Spleen (tissue), 11 donors: ENCODE measurements at regions not wholly inside any gene's neighbourhood (a gene's known extent, or its start where the extent isn't known, plus 50 kb on each side); places are given as distances from the start of the nearest gene placed in this dataset.

Experiments
- DNase-seq: peaks from one replicate; pipeline ENCODE4 v3.0.0-alpha.2; 2020
- H3K27ac ChIP-seq, 8 donors: fragments of 200-600 bp; sonication (generic) in 7 of 8; 1 replicate in 4 of 8; 2 replicates in 4 of 8; pipeline versions ENCODE4 v1.5.0 to v1.8.0; 2016 to 2021; ENCODE audit warnings: inconsistent platforms in 4 of 8, mild to moderate bottlenecking in 4 of 8, moderate library complexity in 1 of 8
- H3K27me3 ChIP-seq, 7 donors: fragments of 200-600 bp; sonication (generic) in 6 of 7; replicated peaks in 1 of 7; 1 replicate in 4 of 7; 2 replicates in 3 of 7; pipeline versions ENCODE4 v1.5.0 to v1.8.0; 2016 to 2021; ENCODE audit warnings: inconsistent platforms in 3 of 7, mild to moderate bottlenecking in 1 of 7
- H3K36me3 ChIP-seq, 6 donors: fragments of 200-600 bp; sonication (generic) in 5 of 6; 1 replicate in 4 of 6; 2 replicates in 2 of 6; pipeline versions ENCODE4 v1.5.0 to v1.8.0; 2016 to 2021; ENCODE audit warnings: inconsistent platforms in 2 of 6
- H3K4me1 ChIP-seq, 6 donors: fragments of 200-600 bp; sonication (generic) in 5 of 6; 1 replicate in 3 of 6; 2 replicates in 3 of 6; pipeline versions ENCODE4 v1.5.0 to v1.8.0; 2016 to 2021; ENCODE audit warnings: inconsistent platforms in 3 of 6
- H3K4me3 ChIP-seq, 8 donors: fragments of 200-600 bp; sonication (generic) in 7 of 8; 1 replicate in 4 of 8; 2 replicates in 4 of 8; pipeline versions ENCODE4 v1.5.0 to v1.8.0; 2016 to 2021; ENCODE audit warnings: inconsistent platforms in 4 of 8, mild to moderate bottlenecking in 4 of 8, moderate library complexity in 2 of 8
- H3K9me3 ChIP-seq, 8 donors: fragments of 200-600 bp; sonication (generic) in 7 of 8; 1 replicate in 4 of 8; 2 replicates in 4 of 8; pipeline versions ENCODE4 v1.5.0 to v1.8.0; 2016 to 2021; ENCODE audit warnings: inconsistent platforms in 4 of 8
- CTCF ChIP-seq, 11 experiments: fragments of 200-600 bp in 7 of 11; fragments of 450-650 bp in 4 of 11; sonication (generic) in 4 of 11; IDR thresholded peaks in 8 of 11; conservative IDR thresholded peaks in 3 of 11; 1 replicate in 7 of 11; 2 replicates in 4 of 11; pipeline versions ENCODE4 v1.4.0 to v1.8.0; 2016 to 2021; ENCODE audit warnings: antibody characterized with exemption in 11 of 11, inconsistent platforms in 4 of 11, mild to moderate bottlenecking in 1 of 11
- POLR2A ChIP-seq, 3 donors: fragments of 450-650 bp; IDR thresholded peaks; one replicate each; pipeline ENCODE4 v1.5.1; 2017; ENCODE audit warnings: antibody characterized with exemption in 3 of 3, mild to moderate bottlenecking in 1 of 3
- POLR2AphosphoS5 ChIP-seq, 3 donors: sonication (generic); formaldehyde crosslinking; IDR thresholded peaks; one replicate each; pipeline ENCODE4 v1.5.1; 2017; ENCODE audit warnings: antibody characterized with exemption in 3 of 3
- WGBS, 5 donors: extraction: QIAGEN DNeasy Blood & Tissue Kit in 3 of 5; methylation state at CpG; one replicate each; pipeline versions ENCODE4 v1.1.5 to v1.1.7; 2013 to 2018; 5-methylcytosine and 5-hydroxymethylcytosine counted together
- intact Hi-C: fragments of 100-400 bp; cut with DNase I; formaldehyde crosslinking; loops from one replicate; pipeline ENCODE4 v1.15.0; 2023; ENCODE audit warnings: low total_unique reads
- donor health status: healthy with polysubstance abuse.
- donor health status: DM: no; HTN: no; CAD: no; lungs with moderate emphysema.
- donor health status: DM: no; HTN: no; CAD: no.
- donor health status: Bipolar disorder and iron deficiency.
- donor health status: healthy.
- donor health status: DM: no; HTN: no; CAD: no.
- donor health status: DM: yes; HTN: yes; CAD: no.

- TF ChIP-seq CTCF (IDR thresholded peaks at IDR 0.05 in 8 of 11, conservative IDR thresholded peaks at IDR 0.05 in 3 of 11), result no peak
- 86 to 92% (median 89%) methylated on average over 22 of the region's 22 CpGs for WGBS, 5 donors
- no peak for DNase-seq
- Histone ChIP-seq H3K27ac (no peak overlapping the region), H3K36me3 (no peaks in the 10 kb centered on the region), H3K9me3 (no peaks in the 10 kb centered on the region), H3K27me3 (peaks cover 0 to 21% (median 0%) of the 10 kb centered on the region in 7 donors), H3K4me3 (no peak overlapping the region), H3K4me1 (no peaks in the 10 kb centered on the region)
- intact Hi-C loops, result no loop called here
These were observed 187.5 kb upstream of the DIO3 start for GRCh38 chr14:101373690-101374295.

GRCh38 chr14:101374373-101375338 lies 186.6 kb upstream of the DIO3 start:
- Histone ChIP-seq H3K9me3 (peaks cover 0 to 7% (median 4%) of the 10 kb centered on the region in 8 donors), H3K27ac (no peak overlapping the region), H3K36me3 (no peaks in the 10 kb centered on the region), H3K27me3 (peaks cover 0 to 21% (median 0%) of the 10 kb centered on the region in 7 donors), H3K4me1 (no peaks in the 10 kb centered on the region), H3K4me3 (no peak overlapping the region)
- DNase-seq, result no peak
- no peak for TF ChIP-seq CTCF (IDR thresholded peaks at IDR 0.05 in 8 of 11, conservative IDR thresholded peaks at IDR 0.05 in 3 of 11)
- 86 to 90% (median 87%) methylated on average over 19 of the region's 19 CpGs for WGBS, 5 donors
- intact Hi-C loops, result no loop called here

GRCh38 chr14:101377069-101377468 lies 184.2 kb upstream of the DIO3 start:
- WGBS, 5 donors, result 62 to 78% (median 75%) methylated on average over 5 of the region's 5 CpGs

More at GRCh38 chr14:101377069-101377468, 184.2 kb upstream of the DIO3 start:
- H3K4me3 ChIP-seq, result no peak overlapping the region
- TF ChIP-seq POLR2AphosphoS5 (IDR thresholded peaks at IDR 0.05) (no peak), POLR2A (IDR thresholded peaks at IDR 0.05) (no peak), CTCF (IDR thresholded peaks at IDR 0.05 in 8 of 11, conservative IDR thresholded peaks at IDR 0.05 in 3 of 11) (no peak)
- intact Hi-C loops, result no loop called here
- no peak for DNase-seq
- H3K27me3 ChIP-seq, result peaks cover 0 to 21% (median 0%) of the 10 kb centered on the region in 7 donors
- no peaks in the 10 kb centered on the region for H3K4me1 ChIP-seq
- H3K27ac ChIP-seq, result no peak overlapping the region
- peaks cover 0 to 24% (median 13%) of the 10 kb centered on the region in 8 donors for H3K9me3 ChIP-seq
- H3K36me3 ChIP-seq, result no peaks in the 10 kb centered on the region
